ENCODE measurements at regions not wholly inside any gene's neighbourhood (a gene's known extent, or its start where the extent isn't known, plus 50 kb on each side); places are given as distances from the start of the nearest gene placed in this dataset.
"Not testable (repeated sequence)": the region's sequence is repeated elsewhere in the genome, so short reads cannot be mapped to it uniquely, and the experiment has no call there.

DNA sequence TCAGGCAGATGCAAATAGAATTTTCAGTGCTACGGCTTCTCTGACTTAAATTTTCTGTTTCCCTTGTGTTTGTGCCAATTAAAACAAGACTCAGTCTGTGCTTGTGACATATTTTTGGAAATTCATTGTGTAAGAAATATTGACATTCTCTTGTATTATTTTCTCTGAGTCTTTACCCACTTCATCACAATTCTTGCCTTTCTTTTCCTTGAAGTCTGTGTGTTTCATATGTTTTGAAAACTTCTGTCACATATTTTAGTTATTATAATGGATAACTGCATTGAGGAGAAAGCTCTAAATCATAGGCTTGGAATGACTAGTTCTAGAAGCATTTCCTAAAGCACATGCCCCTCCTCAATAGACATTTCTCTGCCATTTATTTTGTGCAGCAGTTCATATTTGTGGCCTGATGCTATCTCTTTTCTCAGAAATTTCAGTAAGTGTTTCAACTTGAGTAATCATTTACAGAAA lies 206.6 kb downstream of the PALM2AKAP2 start:
- Histone ChIP-seq H3K4me3 (ENCODE audit: low read length) (peak overlapping the region; percentile 17), H3K9ac (ENCODE audit: low read length) (peak overlapping the region; percentile 77), H3K36me3 (ENCODE audit: control insufficient read depth, insufficient read depth, low read length, severe bottlenecking) (peaks cover 5% of the 10 kb centered on the region), H3K4me1 (ENCODE audit: control insufficient read depth, insufficient read depth, low read length) (peaks cover 51% of the 10 kb centered on the region), H3K9me3 (ENCODE audit: control insufficient read depth, low read length) (no peaks in the 10 kb centered on the region), H3K27me3 (replicated peaks; ENCODE audit: control insufficient read depth, insufficient read depth, low read length) (no peaks in the 10 kb centered on the region)
- peak; percentile 91 for DNase-seq (ENCODE audit: low read depth)

DNA sequence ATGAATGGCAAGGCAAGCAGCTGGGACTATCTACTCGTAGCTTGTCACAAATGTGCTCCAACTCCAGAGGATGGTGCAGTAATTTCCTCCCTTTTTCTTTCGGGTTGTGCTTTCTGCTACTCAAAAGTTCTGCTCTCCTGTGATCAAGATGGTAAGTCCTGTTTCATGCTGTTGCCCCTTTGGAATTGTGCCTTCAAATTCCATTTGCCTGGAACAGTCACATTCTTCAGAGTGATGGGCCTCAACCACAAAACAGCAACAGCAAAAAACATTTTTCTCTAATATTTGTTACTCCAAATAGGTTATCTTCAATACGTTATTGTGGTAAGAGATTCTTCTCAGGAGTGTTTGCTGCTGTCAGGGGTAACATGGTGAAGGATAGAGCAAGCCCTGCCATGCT lies 209.3 kb downstream of the PALM2AKAP2 start:
- H3K4me3 ChIP-seq (ENCODE audit: low read length): peak overlapping the region; percentile 7
- H3K9me3 ChIP-seq (ENCODE audit: control insufficient read depth, low read length): no peaks in the 10 kb centered on the region
- peaks cover 65% of the 10 kb centered on the region for H3K4me1 ChIP-seq (ENCODE audit: control insufficient read depth, insufficient read depth, low read length)
- H3K27me3 ChIP-seq (replicated peaks; ENCODE audit: control insufficient read depth, insufficient read depth, low read length): no peaks in the 10 kb centered on the region
- peaks cover 7% of the 10 kb centered on the region for H3K36me3 ChIP-seq (ENCODE audit: control insufficient read depth, insufficient read depth, low read length, severe bottlenecking)
- peak; percentile 32 for DNase-seq (ENCODE audit: low read depth)
- peak overlapping the region; percentile 41 for H3K9ac ChIP-seq (ENCODE audit: low read length)

DNA sequence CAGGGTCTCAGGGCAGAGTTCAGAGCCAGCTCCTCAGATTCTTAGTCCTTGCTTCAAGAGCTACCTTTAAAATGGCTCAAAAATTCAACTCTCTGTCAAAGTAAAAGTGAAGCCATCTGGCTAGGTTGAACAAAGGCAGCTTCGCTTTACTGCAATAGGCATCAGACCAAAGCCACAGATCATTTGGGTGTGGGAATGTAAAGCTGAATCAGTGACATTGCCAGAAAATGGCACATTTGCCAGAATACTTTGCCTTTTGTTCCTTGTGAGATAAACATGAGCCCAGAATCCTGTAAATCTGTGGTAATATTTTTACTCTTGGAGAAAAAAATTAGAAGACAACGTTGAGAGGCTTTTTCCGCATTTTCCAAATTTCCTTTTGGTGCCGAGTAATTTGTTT lies 210.5 kb downstream of the PALM2AKAP2 start:
- Histone ChIP-seq H3K36me3 (ENCODE audit: control insufficient read depth, insufficient read depth, low read length, severe bottlenecking) (peaks cover 18% of the 10 kb centered on the region), H3K4me3 (ENCODE audit: low read length) (no peak overlapping the region), H3K9me3 (ENCODE audit: control insufficient read depth, low read length) (no peaks in the 10 kb centered on the region), H3K4me1 (ENCODE audit: control insufficient read depth, insufficient read depth, low read length) (peaks cover 70% of the 10 kb centered on the region), H3K27me3 (replicated peaks; ENCODE audit: control insufficient read depth, insufficient read depth, low read length) (no peaks in the 10 kb centered on the region), H3K9ac (ENCODE audit: low read length) (no peak overlapping the region)
- DNase-seq (ENCODE audit: low read depth): no peak

DNA sequence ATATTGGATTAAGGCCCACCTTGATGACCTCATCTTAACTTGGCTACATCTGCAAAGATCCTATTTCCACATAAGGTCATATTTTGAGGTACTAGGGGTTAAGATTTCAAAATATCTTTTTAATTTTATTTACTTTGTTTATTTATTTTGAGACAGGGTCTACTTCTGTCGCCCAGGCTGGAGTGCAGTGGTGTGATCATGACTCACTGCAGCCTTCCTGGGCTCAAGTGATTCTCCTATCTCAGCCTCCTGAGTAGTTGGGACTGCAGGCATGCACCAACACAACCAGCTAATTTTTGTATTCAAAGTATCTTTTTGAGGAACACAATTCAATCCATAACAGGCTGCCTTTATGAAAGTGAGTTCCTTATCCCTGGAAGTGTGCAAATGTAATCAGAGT lies 212.3 kb downstream of the PALM2AKAP2 start:
- H3K4me1 ChIP-seq (ENCODE audit: control insufficient read depth, insufficient read depth, low read length): peaks cover 65% of the 10 kb centered on the region
- H3K9ac ChIP-seq (ENCODE audit: low read length): no peak overlapping the region
- peaks cover 25% of the 10 kb centered on the region for H3K36me3 ChIP-seq (ENCODE audit: control insufficient read depth, insufficient read depth, low read length, severe bottlenecking)
- no peaks in the 10 kb centered on the region for H3K9me3 ChIP-seq (ENCODE audit: control insufficient read depth, low read length)
- no peak for DNase-seq (ENCODE audit: low read depth)
- no peak overlapping the region for H3K4me3 ChIP-seq (ENCODE audit: low read length)
- H3K27me3 ChIP-seq (replicated peaks; ENCODE audit: control insufficient read depth, insufficient read depth, low read length): no peaks in the 10 kb centered on the region

DNA sequence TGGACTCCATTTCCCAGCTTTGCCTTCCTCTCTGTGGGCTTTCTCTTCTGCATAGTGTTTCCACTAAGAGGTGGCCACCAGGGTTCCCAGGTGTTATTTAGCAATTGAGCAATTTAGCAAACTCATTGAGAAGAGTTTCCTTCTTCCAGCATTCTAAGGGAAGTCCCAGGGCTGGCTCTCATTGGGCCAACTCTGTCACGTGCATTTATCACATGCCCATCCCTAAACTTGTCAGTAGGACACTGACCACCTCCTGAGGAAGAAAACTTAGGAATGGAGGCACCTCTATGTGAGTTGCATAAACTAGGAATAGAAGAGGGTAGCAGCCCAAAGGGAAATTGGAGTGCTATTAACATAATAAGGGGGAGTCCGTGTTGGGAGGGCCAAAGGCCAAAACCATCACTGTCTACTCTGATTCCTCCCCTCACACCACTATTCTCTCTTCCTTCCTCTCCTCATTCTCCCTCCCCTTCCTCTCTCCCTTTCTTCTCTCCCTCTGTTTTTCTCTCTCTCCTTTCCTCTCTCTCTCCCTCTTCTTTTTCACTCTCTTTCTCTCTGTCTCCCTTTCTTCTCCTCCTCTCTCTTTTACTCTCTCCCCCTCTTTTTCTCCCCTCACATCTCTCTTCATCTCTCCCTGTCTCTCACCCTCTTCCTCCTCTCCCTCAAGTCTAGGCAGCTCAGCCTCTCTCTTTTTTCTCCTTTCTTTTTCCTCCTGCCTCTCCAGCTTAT lies 213.4 kb downstream of the PALM2AKAP2 start:
- no peak overlapping the region for H3K9ac ChIP-seq (ENCODE audit: low read length)
- no peaks in the 10 kb centered on the region for H3K27me3 ChIP-seq (replicated peaks; ENCODE audit: control insufficient read depth, insufficient read depth, low read length)
- no peaks in the 10 kb centered on the region for H3K9me3 ChIP-seq (ENCODE audit: control insufficient read depth, low read length)
- peaks cover 25% of the 10 kb centered on the region for H3K36me3 ChIP-seq (ENCODE audit: control insufficient read depth, insufficient read depth, low read length, severe bottlenecking)
- no peak for DNase-seq (ENCODE audit: low read depth)
- H3K4me1 ChIP-seq (ENCODE audit: control insufficient read depth, insufficient read depth, low read length): peaks cover 53% of the 10 kb centered on the region
- H3K4me3 ChIP-seq (ENCODE audit: low read length): no peak overlapping the region

DNA sequence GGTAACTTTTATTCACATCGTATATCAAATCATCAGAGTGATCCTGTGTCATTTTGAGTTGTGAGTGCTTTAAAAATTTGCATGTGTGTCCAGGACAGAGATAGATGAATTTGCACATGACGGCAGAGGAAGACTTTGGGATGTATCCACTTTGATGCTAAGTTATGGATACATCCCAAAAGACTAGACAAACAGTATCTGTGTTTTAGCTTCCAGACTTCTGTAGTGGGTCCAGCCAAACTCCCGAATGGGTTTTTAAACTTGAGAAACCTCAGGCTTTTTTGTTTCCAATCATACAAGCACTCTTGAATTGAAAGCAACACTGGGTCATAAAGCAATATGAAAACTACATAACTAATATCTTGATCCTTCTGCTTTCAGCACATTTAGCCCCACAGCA lies 213.8 kb downstream of the C9orf152 start:
- no peak for DNase-seq (ENCODE audit: low read depth)
- no peaks in the 10 kb centered on the region for H3K27me3 ChIP-seq (replicated peaks; ENCODE audit: control insufficient read depth, insufficient read depth, low read length)
- peaks cover 47% of the 10 kb centered on the region for H3K4me1 ChIP-seq (ENCODE audit: control insufficient read depth, insufficient read depth, low read length)
- H3K4me3 ChIP-seq (ENCODE audit: low read length): no peak overlapping the region
- H3K36me3 ChIP-seq (ENCODE audit: control insufficient read depth, insufficient read depth, low read length, severe bottlenecking): peaks cover 25% of the 10 kb centered on the region
- H3K9ac ChIP-seq (ENCODE audit: low read length): no peak overlapping the region
- no peaks in the 10 kb centered on the region for H3K9me3 ChIP-seq (ENCODE audit: control insufficient read depth, low read length)

DNA sequence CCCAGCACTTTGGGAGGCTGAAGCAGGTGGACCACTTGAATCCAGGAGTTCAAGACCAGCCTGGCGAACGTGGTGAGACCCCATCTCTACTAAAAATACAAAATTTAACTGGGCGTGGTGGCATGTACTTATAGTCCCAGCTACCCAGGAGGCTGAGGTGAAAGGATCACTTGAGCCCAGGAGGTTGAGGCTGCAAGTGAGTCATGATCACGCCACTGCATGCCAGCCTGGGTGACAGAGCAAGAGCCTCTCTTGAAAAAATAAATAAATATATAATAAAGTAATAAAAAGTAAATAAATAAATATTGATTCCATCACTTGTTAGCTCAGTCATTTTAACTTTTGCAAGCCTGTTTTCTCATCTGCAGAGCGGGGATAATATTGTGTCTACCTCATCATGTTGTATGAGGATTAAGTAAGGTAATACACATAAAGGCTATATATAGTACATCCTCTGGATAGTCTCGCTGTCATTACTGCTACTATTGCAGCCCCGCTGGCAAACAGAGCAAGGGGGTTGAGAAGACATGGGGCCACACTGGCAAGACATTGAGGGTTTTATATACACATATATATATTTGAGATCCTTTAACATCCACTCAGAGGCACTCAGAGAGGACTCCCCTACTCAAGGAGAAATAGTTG lies 210.9 kb downstream of the C9orf152 start:
- DNase-seq (ENCODE audit: low read depth): no peak
- H3K36me3 ChIP-seq (ENCODE audit: control insufficient read depth, insufficient read depth, low read length, severe bottlenecking): peaks cover 18% of the 10 kb centered on the region
- no peaks in the 10 kb centered on the region for H3K9me3 ChIP-seq (ENCODE audit: control insufficient read depth, low read length)
- no peaks in the 10 kb centered on the region for H3K27me3 ChIP-seq (replicated peaks; ENCODE audit: control insufficient read depth, insufficient read depth, low read length)
- no peak overlapping the region for H3K9ac ChIP-seq (ENCODE audit: low read length)
- H3K4me1 ChIP-seq (ENCODE audit: control insufficient read depth, insufficient read depth, low read length): peaks cover 26% of the 10 kb centered on the region
- H3K4me3 ChIP-seq (ENCODE audit: low read length): no peak overlapping the region

DNA sequence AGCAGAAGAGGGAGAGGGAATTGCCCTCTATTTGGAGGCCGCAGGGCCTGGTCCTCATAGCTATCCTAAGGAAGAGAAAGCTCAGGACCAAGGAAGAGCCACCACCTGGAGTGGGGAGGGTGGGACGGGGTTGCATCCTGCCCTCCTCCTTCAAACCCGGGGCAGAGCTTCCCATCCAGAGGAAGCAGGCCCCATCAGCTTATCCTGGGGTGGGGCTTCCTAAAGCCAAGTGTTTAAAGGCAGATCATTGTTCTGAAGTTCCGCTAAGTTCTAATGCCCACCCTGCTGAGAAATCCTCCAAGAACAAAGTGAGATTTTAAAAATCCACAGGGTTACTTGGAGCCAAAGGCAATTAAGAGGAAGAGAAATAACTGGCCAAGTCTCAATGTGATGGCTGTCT lies 210.3 kb downstream of the C9orf152 start:
- peaks cover 21% of the 10 kb centered on the region for H3K4me1 ChIP-seq (ENCODE audit: control insufficient read depth, insufficient read depth, low read length)
- no peak for DNase-seq (ENCODE audit: low read depth)
- no peaks in the 10 kb centered on the region for H3K27me3 ChIP-seq (replicated peaks; ENCODE audit: control insufficient read depth, insufficient read depth, low read length)
- H3K9me3 ChIP-seq (ENCODE audit: control insufficient read depth, low read length): no peaks in the 10 kb centered on the region
- no peak overlapping the region for H3K4me3 ChIP-seq (ENCODE audit: low read length)
- H3K9ac ChIP-seq (ENCODE audit: low read length): no peak overlapping the region
- H3K36me3 ChIP-seq (ENCODE audit: control insufficient read depth, insufficient read depth, low read length, severe bottlenecking): peaks cover 18% of the 10 kb centered on the region

DNA sequence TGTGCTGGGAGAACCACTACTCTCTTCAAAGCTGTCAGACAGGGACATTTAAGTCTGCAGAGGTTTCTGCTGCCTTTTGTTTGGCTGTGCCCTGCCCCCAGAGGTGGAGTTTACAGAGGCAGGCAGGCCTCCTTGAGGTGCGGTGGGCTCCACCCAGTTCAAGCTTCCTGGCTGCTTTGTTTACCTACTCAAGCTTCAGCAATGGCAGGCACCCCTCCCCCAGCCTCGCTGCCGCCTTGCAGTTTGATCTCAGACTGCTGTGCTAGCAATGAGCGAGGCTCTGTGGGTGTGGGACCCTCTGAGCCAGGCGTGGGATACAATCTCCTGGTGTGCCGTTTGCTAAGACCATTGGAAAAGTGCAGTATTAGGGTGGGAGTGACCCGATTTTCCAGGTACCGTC lies 202.4 kb downstream of the C9orf152 start:
- H3K36me3 ChIP-seq (ENCODE audit: control insufficient read depth, insufficient read depth, low read length, severe bottlenecking); H3K4me1 ChIP-seq (ENCODE audit: control insufficient read depth, insufficient read depth, low read length); H3K9me3 ChIP-seq (ENCODE audit: control insufficient read depth, low read length); H3K9ac ChIP-seq (ENCODE audit: low read length); DNase-seq (ENCODE audit: low read depth); H3K4me3 ChIP-seq (ENCODE audit: low read length); H3K27me3 ChIP-seq (replicated peaks; ENCODE audit: control insufficient read depth, insufficient read depth, low read length): not testable (repeated sequence)

DNA sequence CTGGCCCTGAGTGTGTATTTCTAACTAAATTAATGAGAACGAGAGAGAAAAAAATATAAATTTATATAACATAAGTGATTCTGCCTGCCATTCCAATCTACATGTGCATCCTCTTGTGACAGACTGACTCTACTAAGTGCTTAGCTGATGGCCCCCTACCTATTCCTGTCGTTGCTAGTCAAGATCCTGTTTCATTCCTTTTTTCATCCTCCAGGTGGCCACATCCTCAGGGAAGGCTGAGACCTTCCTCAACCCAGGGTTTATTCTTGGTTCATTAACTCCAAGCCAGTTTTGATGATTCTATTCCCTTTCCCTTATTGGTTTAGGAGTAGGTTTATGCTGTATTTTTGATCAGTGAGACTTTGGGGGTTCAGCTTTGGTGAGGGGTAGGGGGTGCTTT lies 201.3 kb downstream of the C9orf152 start:
- H3K27me3 ChIP-seq (replicated peaks; ENCODE audit: control insufficient read depth, insufficient read depth, low read length): no peaks in the 10 kb centered on the region
- H3K9ac ChIP-seq (ENCODE audit: low read length): no peak overlapping the region
- H3K36me3 ChIP-seq (ENCODE audit: control insufficient read depth, insufficient read depth, low read length, severe bottlenecking): no peaks in the 10 kb centered on the region
- DNase-seq (ENCODE audit: low read depth): no peak
- no peaks in the 10 kb centered on the region for H3K4me1 ChIP-seq (ENCODE audit: control insufficient read depth, insufficient read depth, low read length)
- H3K9me3 ChIP-seq (ENCODE audit: control insufficient read depth, low read length): no peaks in the 10 kb centered on the region
- no peak overlapping the region for H3K4me3 ChIP-seq (ENCODE audit: low read length)

DNA sequence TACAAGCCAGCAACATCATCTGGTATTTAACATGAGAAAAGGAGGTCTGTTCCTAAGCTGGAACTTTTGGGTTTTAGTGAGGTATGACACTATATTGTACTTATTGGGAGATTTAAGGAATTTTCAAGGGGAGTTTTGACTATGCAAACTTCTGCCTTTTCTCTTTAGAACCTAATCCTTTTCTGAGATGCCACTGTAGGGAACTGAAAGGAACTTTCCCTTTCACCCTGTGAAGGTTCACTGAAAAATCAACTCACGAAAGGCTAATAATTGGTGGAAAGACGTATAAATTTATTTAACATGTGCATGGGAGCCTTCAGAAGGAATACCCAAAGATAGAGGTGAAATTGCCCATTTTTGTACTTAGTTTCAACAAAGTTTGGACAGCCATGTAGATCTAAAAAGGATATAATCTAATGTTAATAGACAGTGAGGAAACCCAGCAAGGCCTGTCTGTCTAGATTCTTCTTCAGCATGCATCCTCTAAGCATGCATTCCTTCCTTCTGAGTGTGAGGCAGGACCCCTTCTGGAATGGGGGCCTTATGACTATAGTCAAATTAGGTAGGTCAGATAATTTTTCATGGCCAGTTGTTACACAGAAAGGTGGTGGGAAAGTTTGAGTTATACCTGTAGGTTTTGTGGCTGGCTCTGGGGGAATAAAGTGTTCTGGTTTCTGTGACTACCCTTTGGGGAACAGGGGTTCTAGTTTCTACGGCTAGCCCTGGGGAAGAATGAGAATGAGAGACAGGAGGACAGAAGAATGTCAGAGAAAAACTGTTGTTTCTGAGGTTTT lies 200.3 kb downstream of the C9orf152 start:
- DNase-seq (ENCODE audit: low read depth): no peak
- H3K4me1 ChIP-seq (ENCODE audit: control insufficient read depth, insufficient read depth, low read length): no peaks in the 10 kb centered on the region
- no peaks in the 10 kb centered on the region for H3K9me3 ChIP-seq (ENCODE audit: control insufficient read depth, low read length)
- no peak overlapping the region for H3K4me3 ChIP-seq (ENCODE audit: low read length)
- no peaks in the 10 kb centered on the region for H3K36me3 ChIP-seq (ENCODE audit: control insufficient read depth, insufficient read depth, low read length, severe bottlenecking)
- no peak overlapping the region for H3K9ac ChIP-seq (ENCODE audit: low read length)
- no peaks in the 10 kb centered on the region for H3K27me3 ChIP-seq (replicated peaks; ENCODE audit: control insufficient read depth, insufficient read depth, low read length)
